ENCODE measurements at regions not wholly inside any gene's neighbourhood (a gene's known extent, or its start where the extent isn't known, plus 50 kb on each side); places are given as distances from the start of the nearest gene placed in this dataset.
"Not testable (repeated sequence)": the region's sequence is repeated elsewhere in the genome, so short reads cannot be mapped to it uniquely, and the experiment has no call there.

GRCh38 chrX:16061296-16061695 is 62.1 kb upstream of the GRPR start:
- H3K4me2 ChIP-seq (ENCODE audit: low read length): no peak overlapping the region
- Mint-ChIP-seq H3K36me3 (ENCODE audit: low read depth, unreplicated experiment) (no peaks in the 10 kb centered on the region), H3K27me3 (ENCODE audit: low read depth, unreplicated experiment) (no peaks in the 10 kb centered on the region), H3K27ac (ENCODE audit: unreplicated experiment) (no peak overlapping the region), H3K4me3 (ENCODE audit: unreplicated experiment) (no peak overlapping the region), H3K4me1 (ENCODE audit: low read depth, unreplicated experiment) (no peaks in the 10 kb centered on the region), H3K9me3 (ENCODE audit: unreplicated experiment) (peaks cover 2% of the 10 kb centered on the region)
- no peak overlapping the region for H2AFZ ChIP-seq (ENCODE audit: low read depth, low read length)
- no peaks in the 10 kb centered on the region for H3K9me3 ChIP-seq (ENCODE audit: insufficient read depth, low read depth, low read length)
- no peaks in the 10 kb centered on the region for H3K27me3 ChIP-seq (ENCODE audit: insufficient read depth, low read length)
- H4K20me1 ChIP-seq (ENCODE audit: insufficient read depth, low read length): no peaks in the 10 kb centered on the region
- no peaks in the 10 kb centered on the region for H3K4me1 ChIP-seq (ENCODE audit: insufficient read depth, low read length)
- H3K27ac ChIP-seq (ENCODE audit: low read depth, low read length): no peak overlapping the region
- H3K9ac ChIP-seq (ENCODE audit: low read length): no peak overlapping the region
- no peak for FAIRE-seq
- H3K36me3 ChIP-seq (ENCODE audit: insufficient read depth, low read length): no peaks in the 10 kb centered on the region
- H3K4me3 ChIP-seq (ENCODE audit: insufficient read depth, low read depth, low read length): no peak overlapping the region
- no peak for TF ChIP-seq CTCF (IDR thresholded peaks at IDR 0.05; ENCODE audit: insufficient read depth, low read depth, low read length)
- no peak for TF ChIP-seq EZH2 (IDR thresholded peaks at IDR 0.05; ENCODE audit: insufficient read depth, low read length)
- DNase-seq (ENCODE audit: low read depth): no peak
- H3K79me2 ChIP-seq (ENCODE audit: insufficient read depth, low read length): no peaks in the 10 kb centered on the region

- FAIRE-seq: no peak
- no peaks in the 10 kb centered on the region for H3K4me1 Mint-ChIP-seq (ENCODE audit: low read depth, unreplicated experiment)
- Histone ChIP-seq H3K4me3 (ENCODE audit: insufficient read depth, low read depth, low read length) (no peak overlapping the region), H2AFZ (ENCODE audit: low read depth, low read length) (no peak overlapping the region), H3K9ac (ENCODE audit: low read length) (no peak overlapping the region), H3K27ac (ENCODE audit: low read depth, low read length) (no peak overlapping the region), H3K9me3 (ENCODE audit: insufficient read depth, low read depth, low read length) (no peaks in the 10 kb centered on the region), H3K79me2 (ENCODE audit: insufficient read depth, low read length) (no peaks in the 10 kb centered on the region), H3K36me3 (ENCODE audit: insufficient read depth, low read length) (no peaks in the 10 kb centered on the region), H3K27me3 (ENCODE audit: insufficient read depth, low read length) (no peaks in the 10 kb centered on the region), H3K4me1 (ENCODE audit: insufficient read depth, low read length) (no peaks in the 10 kb centered on the region), H3K4me2 (ENCODE audit: low read length) (no peak overlapping the region), H4K20me1 (ENCODE audit: insufficient read depth, low read length) (no peaks in the 10 kb centered on the region)
- no peaks in the 10 kb centered on the region for H3K36me3 Mint-ChIP-seq (ENCODE audit: low read depth, unreplicated experiment)
- peaks cover 2% of the 10 kb centered on the region for H3K9me3 Mint-ChIP-seq (ENCODE audit: unreplicated experiment)
- no peak overlapping the region for H3K4me3 Mint-ChIP-seq (ENCODE audit: unreplicated experiment)
- DNase-seq (ENCODE audit: low read depth): no peak
- H3K27ac Mint-ChIP-seq (ENCODE audit: unreplicated experiment): no peak overlapping the region
- H3K27me3 Mint-ChIP-seq (ENCODE audit: low read depth, unreplicated experiment): no peaks in the 10 kb centered on the region
- no peak for TF ChIP-seq EZH2 (IDR thresholded peaks at IDR 0.05; ENCODE audit: insufficient read depth, low read length)
- no peak for TF ChIP-seq CTCF (IDR thresholded peaks at IDR 0.05; ENCODE audit: insufficient read depth, low read depth, low read length)
These were observed 63.1 kb upstream of the GRPR start for GRCh38 chrX:16060252-16060651.

GRCh38 chrX:16049126-16049525 is 74.2 kb upstream of the GRPR start:
- H3K4me2 ChIP-seq (ENCODE audit: low read length); H3K9me3 Mint-ChIP-seq (ENCODE audit: unreplicated experiment): not testable (repeated sequence)

More at GRCh38 chrX:16049126-16049525, 74.2 kb upstream of the GRPR start:
- H3K9me3 ChIP-seq (ENCODE audit: insufficient read depth, low read depth, low read length); H3K4me3 ChIP-seq (ENCODE audit: insufficient read depth, low read depth, low read length); H3K4me1 Mint-ChIP-seq (ENCODE audit: low read depth, unreplicated experiment); DNase-seq (ENCODE audit: low read depth); H4K20me1 ChIP-seq (ENCODE audit: insufficient read depth, low read length); H3K4me1 ChIP-seq (ENCODE audit: insufficient read depth, low read length); H3K4me3 Mint-ChIP-seq (ENCODE audit: unreplicated experiment); H3K79me2 ChIP-seq (ENCODE audit: insufficient read depth, low read length); H3K27me3 Mint-ChIP-seq (ENCODE audit: low read depth, unreplicated experiment); FAIRE-seq; H3K27ac Mint-ChIP-seq (ENCODE audit: unreplicated experiment); H3K36me3 Mint-ChIP-seq (ENCODE audit: low read depth, unreplicated experiment); H2AFZ ChIP-seq (ENCODE audit: low read depth, low read length); H3K27ac ChIP-seq (ENCODE audit: low read depth, low read length); H3K9ac ChIP-seq (ENCODE audit: low read length); H3K36me3 ChIP-seq (ENCODE audit: insufficient read depth, low read length); H3K27me3 ChIP-seq (ENCODE audit: insufficient read depth, low read length): not testable (repeated sequence)

Measured in astrocyte (in vitro differentiated cells and primary cell).